ENCODE measurements at regions not wholly inside any gene's neighbourhood (a gene's known extent, or its start where the extent isn't known, plus 50 kb on each side); places are given as distances from the start of the nearest gene placed in this dataset.

GRCh38 chr6:139823099-139823807 is 448.8 kb upstream of the CITED2 start:
- Histone ChIP-seq H3K27ac (ENCODE audit: insufficient read depth, low read length, poor library complexity, severe bottlenecking) (no peak overlapping the region), H3K9me3 (ENCODE audit: control insufficient read depth, low read length) (no peaks in the 10 kb centered on the region), H3K36me3 (ENCODE audit: control insufficient read depth, insufficient read depth, low read length) (no peaks in the 10 kb centered on the region), H3K27me3 (replicated peaks; ENCODE audit: control insufficient read depth, insufficient read depth, low read length, poor library complexity, severe bottlenecking) (no peaks in the 10 kb centered on the region), H3K4me3 (ENCODE audit: insufficient read depth, low read depth, low read length, poor library complexity, severe bottlenecking) (no peak overlapping the region), H3K4me1 (ENCODE audit: control insufficient read depth, insufficient read depth, low read length, poor library complexity, severe bottlenecking) (no peaks in the 10 kb centered on the region)
- no peak for DNase-seq

GRCh38 chr6:139821676-139822223 is 447.3 kb upstream of the CITED2 start:
- DNase-seq, result no peak

GRCh38 chr6:139820210-139820609 is 445.8 kb upstream of the CITED2 start:
- no peaks in the 10 kb centered on the region for H3K9me3 ChIP-seq (ENCODE audit: control insufficient read depth, low read length)
- H3K4me1 ChIP-seq (ENCODE audit: control insufficient read depth, insufficient read depth, low read length, poor library complexity, severe bottlenecking), result no peaks in the 10 kb centered on the region
- H3K27ac ChIP-seq (ENCODE audit: insufficient read depth, low read length, poor library complexity, severe bottlenecking), result no peak overlapping the region
- no peak for DNase-seq
- H3K36me3 ChIP-seq (ENCODE audit: control insufficient read depth, insufficient read depth, low read length), result no peaks in the 10 kb centered on the region
- no peak overlapping the region for H3K4me3 ChIP-seq (ENCODE audit: insufficient read depth, low read depth, low read length, poor library complexity, severe bottlenecking)
- H3K27me3 ChIP-seq (replicated peaks; ENCODE audit: control insufficient read depth, insufficient read depth, low read length, poor library complexity, severe bottlenecking), result no peaks in the 10 kb centered on the region

More at GRCh38 chr6:139821676-139822223, 447.3 kb upstream of the CITED2 start:
- no peaks in the 10 kb centered on the region for H3K4me1 ChIP-seq (ENCODE audit: control insufficient read depth, insufficient read depth, low read length, poor library complexity, severe bottlenecking)
- H3K36me3 ChIP-seq (ENCODE audit: control insufficient read depth, insufficient read depth, low read length), result no peaks in the 10 kb centered on the region
- no peaks in the 10 kb centered on the region for H3K27me3 ChIP-seq (replicated peaks; ENCODE audit: control insufficient read depth, insufficient read depth, low read length, poor library complexity, severe bottlenecking)
- no peaks in the 10 kb centered on the region for H3K9me3 ChIP-seq (ENCODE audit: control insufficient read depth, low read length)
- no peak overlapping the region for H3K27ac ChIP-seq (ENCODE audit: insufficient read depth, low read length, poor library complexity, severe bottlenecking)
- no peak overlapping the region for H3K4me3 ChIP-seq (ENCODE audit: insufficient read depth, low read depth, low read length, poor library complexity, severe bottlenecking)

GRCh38 chr6:139819776-139820175 is 445.3 kb upstream of the CITED2 start:
- DNase-seq, result no peak
- no peaks in the 10 kb centered on the region for H3K36me3 ChIP-seq (ENCODE audit: control insufficient read depth, insufficient read depth, low read length)
- H3K9me3 ChIP-seq (ENCODE audit: control insufficient read depth, low read length), result no peaks in the 10 kb centered on the region
- no peaks in the 10 kb centered on the region for H3K27me3 ChIP-seq (replicated peaks; ENCODE audit: control insufficient read depth, insufficient read depth, low read length, poor library complexity, severe bottlenecking)
- no peak overlapping the region for H3K4me3 ChIP-seq (ENCODE audit: insufficient read depth, low read depth, low read length, poor library complexity, severe bottlenecking)
- no peaks in the 10 kb centered on the region for H3K4me1 ChIP-seq (ENCODE audit: control insufficient read depth, insufficient read depth, low read length, poor library complexity, severe bottlenecking)
- H3K27ac ChIP-seq (ENCODE audit: insufficient read depth, low read length, poor library complexity, severe bottlenecking), result no peak overlapping the region

- H3K27ac ChIP-seq (ENCODE audit: insufficient read depth, low read length, poor library complexity, severe bottlenecking), result no peak overlapping the region
- H3K4me3 ChIP-seq (ENCODE audit: insufficient read depth, low read depth, low read length, poor library complexity, severe bottlenecking), result no peak overlapping the region
- H3K36me3 ChIP-seq (ENCODE audit: control insufficient read depth, insufficient read depth, low read length), result no peaks in the 10 kb centered on the region
- H3K9me3 ChIP-seq (ENCODE audit: control insufficient read depth, low read length), result no peaks in the 10 kb centered on the region
- H3K4me1 ChIP-seq (ENCODE audit: control insufficient read depth, insufficient read depth, low read length, poor library complexity, severe bottlenecking), result no peaks in the 10 kb centered on the region
- H3K27me3 ChIP-seq (replicated peaks; ENCODE audit: control insufficient read depth, insufficient read depth, low read length, poor library complexity, severe bottlenecking), result no peaks in the 10 kb centered on the region
- no peak for DNase-seq
Measured at GRCh38 chr6:139812939-139813338, 438.5 kb upstream of the CITED2 start.

GRCh38 chr6:139801571-139802321 is 427.3 kb upstream of the CITED2 start:
- Histone ChIP-seq H3K4me3 (ENCODE audit: insufficient read depth, low read depth, low read length, poor library complexity, severe bottlenecking) (no peak overlapping the region), H3K27ac (ENCODE audit: insufficient read depth, low read length, poor library complexity, severe bottlenecking) (no peak overlapping the region), H3K9me3 (ENCODE audit: control insufficient read depth, low read length) (no peaks in the 10 kb centered on the region), H3K27me3 (replicated peaks; ENCODE audit: control insufficient read depth, insufficient read depth, low read length, poor library complexity, severe bottlenecking) (no peaks in the 10 kb centered on the region), H3K36me3 (ENCODE audit: control insufficient read depth, insufficient read depth, low read length) (no peaks in the 10 kb centered on the region), H3K4me1 (ENCODE audit: control insufficient read depth, insufficient read depth, low read length, poor library complexity, severe bottlenecking) (no peaks in the 10 kb centered on the region)
- no peak for DNase-seq

- Histone ChIP-seq H3K4me1 (ENCODE audit: control insufficient read depth, insufficient read depth, low read length, poor library complexity, severe bottlenecking) (no peaks in the 10 kb centered on the region), H3K36me3 (ENCODE audit: control insufficient read depth, insufficient read depth, low read length) (no peaks in the 10 kb centered on the region), H3K9me3 (ENCODE audit: control insufficient read depth, low read length) (no peaks in the 10 kb centered on the region), H3K27me3 (replicated peaks; ENCODE audit: control insufficient read depth, insufficient read depth, low read length, poor library complexity, severe bottlenecking) (no peaks in the 10 kb centered on the region), H3K4me3 (ENCODE audit: insufficient read depth, low read depth, low read length, poor library complexity, severe bottlenecking) (no peak overlapping the region), H3K27ac (ENCODE audit: insufficient read depth, low read length, poor library complexity, severe bottlenecking) (no peak overlapping the region)
- DNase-seq, result no peak
Measured at GRCh38 chr6:139800837-139801236, 426.4 kb upstream of the CITED2 start.

GRCh38 chr6:139790527-139790926 is 416.1 kb upstream of the CITED2 start:
- Histone ChIP-seq H3K4me1 (ENCODE audit: control insufficient read depth, insufficient read depth, low read length, poor library complexity, severe bottlenecking) (no peaks in the 10 kb centered on the region), H3K9me3 (ENCODE audit: control insufficient read depth, low read length) (no peaks in the 10 kb centered on the region), H3K27ac (ENCODE audit: insufficient read depth, low read length, poor library complexity, severe bottlenecking) (no peak overlapping the region), H3K27me3 (replicated peaks; ENCODE audit: control insufficient read depth, insufficient read depth, low read length, poor library complexity, severe bottlenecking) (no peaks in the 10 kb centered on the region), H3K4me3 (ENCODE audit: insufficient read depth, low read depth, low read length, poor library complexity, severe bottlenecking) (no peak overlapping the region), H3K36me3 (ENCODE audit: control insufficient read depth, insufficient read depth, low read length) (no peaks in the 10 kb centered on the region)
- DNase-seq, result no peak

- no peaks in the 10 kb centered on the region for H3K27me3 ChIP-seq (replicated peaks; ENCODE audit: control insufficient read depth, insufficient read depth, low read length, poor library complexity, severe bottlenecking)
- H3K27ac ChIP-seq (ENCODE audit: insufficient read depth, low read length, poor library complexity, severe bottlenecking), result no peak overlapping the region
- H3K4me3 ChIP-seq (ENCODE audit: insufficient read depth, low read depth, low read length, poor library complexity, severe bottlenecking), result no peak overlapping the region
- H3K9me3 ChIP-seq (ENCODE audit: control insufficient read depth, low read length), result no peaks in the 10 kb centered on the region
- no peaks in the 10 kb centered on the region for H3K36me3 ChIP-seq (ENCODE audit: control insufficient read depth, insufficient read depth, low read length)
- H3K4me1 ChIP-seq (ENCODE audit: control insufficient read depth, insufficient read depth, low read length, poor library complexity, severe bottlenecking), result no peaks in the 10 kb centered on the region
- no peak for DNase-seq
Measured at GRCh38 chr6:139784222-139784769, 409.8 kb upstream of the CITED2 start.

Data from effector memory CD4-positive, alpha-beta T cell (primary cell).